Suppressor macrophage treated with lipopolysaccharide for 4 hours (primary cell): ENCODE measurements at regions not wholly inside any gene's neighbourhood (a gene's known extent, or its start where the extent isn't known, plus 50 kb on each side); places are given as distances from the start of the nearest gene placed in this dataset.

Experiments
- DNase-seq: peaks from one replicate; pipeline ENCODE4 v3.0.0-alpha.2; 2020

- DNase-seq: no peak
These were observed 1850.6 kb upstream of the SEL1L start for GRCh38 chr14:83384253-83384652.

- DNase-seq: no peak
These were observed 1861.7 kb upstream of the SEL1L start for GRCh38 chr14:83395321-83395720.

- DNase-seq: no peak
These were observed 1882.8 kb upstream of the SEL1L start for GRCh38 chr14:83416476-83416875.

- no peak for DNase-seq
These were observed 1885.8 kb upstream of the SEL1L start for GRCh38 chr14:83419420-83419819.

GRCh38 chr14:83421711-83422110 is 1888.1 kb upstream of the SEL1L start:
- no peak for DNase-seq

GRCh38 chr14:83425138-83425537 is 1891.5 kb upstream of the SEL1L start:
- no peak for DNase-seq

- DNase-seq: no peak
These were observed 1892.1 kb upstream of the SEL1L start for GRCh38 chr14:83425706-83426105.

GRCh38 chr14:83433618-83434017 is 1900.0 kb upstream of the SEL1L start:
- DNase-seq: no peak

- DNase-seq: no peak
These were observed 1908.1 kb upstream of the SEL1L start for GRCh38 chr14:83441801-83442200.

GRCh38 chr14:83455561-83455960 is 1921.9 kb upstream of the SEL1L start:
- no peak for DNase-seq

GRCh38 chr14:83461521-83461920 is 1927.9 kb upstream of the SEL1L start:
- DNase-seq: no peak

- DNase-seq: no peak
These were observed 1929.1 kb upstream of the SEL1L start for GRCh38 chr14:83462759-83463158.

- peak; percentile 76 for DNase-seq
These were observed 1929.9 kb upstream of the SEL1L start for GRCh38 chr14:83463500-83464098.

- no peak for DNase-seq
These were observed 1934.2 kb upstream of the SEL1L start for GRCh38 chr14:83467811-83468210.

GRCh38 chr14:83470466-83470865 is 1936.8 kb upstream of the SEL1L start:
- no peak for DNase-seq

- no peak for DNase-seq
These were observed 1937.5 kb upstream of the SEL1L start for GRCh38 chr14:83470959-83471695.

GRCh38 chr14:83473416-83474235 is 1940.0 kb upstream of the SEL1L start:
- DNase-seq: no peak

- DNase-seq: no peak
These were observed 1945.1 kb upstream of the SEL1L start for GRCh38 chr14:83478741-83479140.

GRCh38 chr14:83483063-83483462 is 1949.4 kb upstream of the SEL1L start:
- no peak for DNase-seq

GRCh38 chr14:83485591-83485990 is 1951.9 kb upstream of the SEL1L start:
- no peak for DNase-seq

- no peak for DNase-seq
These were observed 1957.4 kb upstream of the SEL1L start for GRCh38 chr14:83491091-83491490.

GRCh38 chr14:83520837-83521236 is 1987.2 kb upstream of the SEL1L start:
- DNase-seq: no peak

- DNase-seq: no peak
These were observed 1995.9 kb upstream of the SEL1L start for GRCh38 chr14:83529531-83529930.

- DNase-seq: no peak
These were observed 1996.2 kb upstream of the FLRT2 start for GRCh38 chr14:83533734-83534133.
